AG10803 (cell line): ENCODE measurements at regions not wholly inside any gene's neighbourhood (a gene's known extent, or its start where the extent isn't known, plus 50 kb on each side); places are given as distances from the start of the nearest gene placed in this dataset.
A peak's percentile ranks its signal among the peaks of the same experiment; 100 is the strongest.

Experiments used
- DNase-seq: peaks from one replicate; pipeline ENCODE4 v3.0.0; 2010; ENCODE audit warnings: low read depth
- H3K4me3 ChIP-seq: 2 replicates; pipeline ENCODE4 v1.5.1; 2011; ENCODE audit warnings: mild to moderate bottlenecking, low read length, control low read depth
- TF ChIP-seq, protein P1 (sequence below): conservative IDR thresholded peaks from 2 replicates; pipeline ENCODE4 v1.5.1; 2011; ENCODE audit warnings: mild to moderate bottlenecking, low read length, control low read depth, inconsistent platforms

DNA sequence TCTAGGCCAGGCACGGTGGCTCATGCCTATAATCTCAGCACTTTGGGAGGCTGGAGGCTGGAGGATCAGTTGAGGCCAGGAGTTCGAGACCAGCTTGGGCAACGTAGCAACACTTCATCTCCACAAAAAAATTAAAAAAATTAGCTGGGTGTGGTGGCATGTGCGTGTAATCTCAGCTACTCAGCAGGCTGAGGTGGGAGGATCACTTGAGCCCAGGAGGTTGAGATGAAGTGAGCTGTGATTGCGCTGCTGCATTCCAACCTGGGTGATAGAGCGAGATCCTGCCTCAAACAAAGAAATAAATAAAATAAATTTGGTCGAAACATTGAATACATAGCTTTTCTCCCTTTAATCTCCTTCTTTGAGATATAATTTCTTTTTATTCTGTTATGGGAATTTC, 80.6 kb upstream of the ITGB1 start:
- DNase-seq, result no peak
- TF ChIP-seq, protein P1, sequence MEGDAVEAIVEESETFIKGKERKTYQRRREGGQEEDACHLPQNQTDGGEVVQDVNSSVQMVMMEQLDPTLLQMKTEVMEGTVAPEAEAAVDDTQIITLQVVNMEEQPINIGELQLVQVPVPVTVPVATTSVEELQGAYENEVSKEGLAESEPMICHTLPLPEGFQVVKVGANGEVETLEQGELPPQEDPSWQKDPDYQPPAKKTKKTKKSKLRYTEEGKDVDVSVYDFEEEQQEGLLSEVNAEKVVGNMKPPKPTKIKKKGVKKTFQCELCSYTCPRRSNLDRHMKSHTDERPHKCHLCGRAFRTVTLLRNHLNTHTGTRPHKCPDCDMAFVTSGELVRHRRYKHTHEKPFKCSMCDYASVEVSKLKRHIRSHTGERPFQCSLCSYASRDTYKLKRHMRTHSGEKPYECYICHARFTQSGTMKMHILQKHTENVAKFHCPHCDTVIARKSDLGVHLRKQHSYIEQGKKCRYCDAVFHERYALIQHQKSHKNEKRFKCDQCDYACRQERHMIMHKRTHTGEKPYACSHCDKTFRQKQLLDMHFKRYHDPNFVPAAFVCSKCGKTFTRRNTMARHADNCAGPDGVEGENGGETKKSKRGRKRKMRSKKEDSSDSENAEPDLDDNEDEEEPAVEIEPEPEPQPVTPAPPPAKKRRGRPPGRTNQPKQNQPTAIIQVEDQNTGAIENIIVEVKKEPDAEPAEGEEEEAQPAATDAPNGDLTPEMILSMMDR, result no peak
- H3K4me3 ChIP-seq, result no peak overlapping the region

GRCh38 chr10:33037726-33038125, 79.7 kb upstream of the ITGB1 start:
- TF ChIP-seq, protein P1, result no peak
- no peak overlapping the region for H3K4me3 ChIP-seq
- DNase-seq, result no peak

GRCh38 chr10:33036670-33037069, 78.6 kb upstream of the ITGB1 start:
- H3K4me3 ChIP-seq, result no peak overlapping the region
- TF ChIP-seq, protein P1, result no peak
- no peak for DNase-seq

- H3K4me3 ChIP-seq, result no peak overlapping the region
- TF ChIP-seq, protein P1, result no peak
These were observed 77.4 kb upstream of the ITGB1 start for GRCh38 chr10:33035411-33035810.

GRCh38 chr10:33034931-33035330, 76.9 kb upstream of the ITGB1 start:
- TF ChIP-seq, protein P1, result no peak
- no peak for DNase-seq
- no peak overlapping the region for H3K4me3 ChIP-seq

More at GRCh38 chr10:33035411-33035810, 77.4 kb upstream of the ITGB1 start:
- no peak for DNase-seq

GRCh38 chr10:33032654-33033151, 74.7 kb upstream of the ITGB1 start:
- peak; percentile 48 for DNase-seq
- TF ChIP-seq, protein P1, result no peak
- no peak overlapping the region for H3K4me3 ChIP-seq

DNA sequence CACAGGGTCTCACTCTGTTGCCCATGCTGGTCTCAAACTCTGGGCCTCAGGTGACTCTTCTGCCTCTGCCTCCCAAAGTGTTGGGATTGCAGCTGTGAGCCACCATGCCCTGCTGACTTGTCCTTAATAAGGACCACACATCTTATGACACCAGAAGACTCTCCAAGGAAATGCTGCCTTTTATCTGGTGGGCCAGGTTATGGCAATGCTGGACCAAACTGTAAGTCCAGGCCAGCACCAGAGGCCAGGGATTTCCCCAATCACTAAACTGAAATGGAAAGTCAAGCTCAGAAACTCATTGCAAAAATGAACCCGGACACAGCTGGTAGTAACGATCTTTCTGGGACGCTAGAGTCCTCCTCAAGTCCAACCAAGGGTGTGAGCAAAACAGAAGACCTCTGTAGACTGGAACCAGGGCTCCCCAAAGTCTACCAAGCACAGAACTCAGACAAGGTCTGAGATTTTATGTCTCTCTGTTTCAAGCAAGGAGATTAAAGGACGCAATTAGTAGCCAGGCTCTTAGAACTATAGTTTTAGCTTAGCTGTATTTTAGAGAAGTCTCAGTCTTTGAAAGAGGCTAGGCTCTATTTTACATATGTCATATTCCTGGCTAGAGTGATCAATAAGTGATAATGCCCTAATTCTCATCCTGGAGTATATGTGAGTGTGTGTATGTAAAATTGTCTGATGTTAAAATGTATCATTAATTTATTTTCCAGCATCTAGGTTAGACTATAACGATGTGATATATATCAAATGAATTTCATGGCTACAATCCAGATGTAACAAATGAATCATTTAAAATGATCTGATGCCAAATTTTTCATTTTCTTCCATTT, 74.0 kb upstream of the ITGB1 start:
- TF ChIP-seq, protein P1, result no peak
- no peak for DNase-seq
- H3K4me3 ChIP-seq, result no peak overlapping the region
